ENCODE measurements at regions not wholly inside any gene's neighbourhood (a gene's known extent, or its start where the extent isn't known, plus 50 kb on each side); places are given as distances from the start of the nearest gene placed in this dataset.

DNA sequence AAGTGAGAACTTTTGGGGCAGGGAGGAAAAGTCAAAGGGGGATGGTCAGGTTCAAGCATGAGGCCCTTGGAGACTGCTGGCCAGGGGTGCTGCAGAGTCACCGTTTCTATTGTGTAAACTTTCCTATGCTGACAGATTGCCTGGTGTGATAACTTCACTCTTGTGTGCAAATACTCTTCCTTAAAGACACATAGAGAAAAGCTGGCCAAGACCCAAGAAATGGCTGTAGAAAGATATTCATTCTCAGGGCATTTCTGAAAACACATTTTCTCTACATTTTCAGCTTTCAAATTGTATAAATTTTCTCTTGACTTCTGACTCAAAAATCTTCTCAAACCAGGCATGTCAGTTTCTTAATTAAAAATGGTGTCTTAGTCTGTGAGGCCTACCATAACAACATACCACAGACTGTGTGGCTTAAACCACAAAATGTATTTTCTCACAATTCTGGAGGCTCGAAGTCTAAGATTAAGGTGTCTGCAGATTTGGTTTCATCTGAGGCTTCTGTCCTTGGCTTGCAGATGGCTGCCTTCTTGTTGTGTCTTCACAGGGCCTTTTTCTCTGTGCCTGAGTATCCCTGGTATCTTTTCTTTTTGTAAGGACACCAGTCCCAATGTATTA, 304.5 kb downstream of the KCNRG start:
- DNase-seq (ENCODE audit: low read depth in 2 of 2) = no peak

DNA sequence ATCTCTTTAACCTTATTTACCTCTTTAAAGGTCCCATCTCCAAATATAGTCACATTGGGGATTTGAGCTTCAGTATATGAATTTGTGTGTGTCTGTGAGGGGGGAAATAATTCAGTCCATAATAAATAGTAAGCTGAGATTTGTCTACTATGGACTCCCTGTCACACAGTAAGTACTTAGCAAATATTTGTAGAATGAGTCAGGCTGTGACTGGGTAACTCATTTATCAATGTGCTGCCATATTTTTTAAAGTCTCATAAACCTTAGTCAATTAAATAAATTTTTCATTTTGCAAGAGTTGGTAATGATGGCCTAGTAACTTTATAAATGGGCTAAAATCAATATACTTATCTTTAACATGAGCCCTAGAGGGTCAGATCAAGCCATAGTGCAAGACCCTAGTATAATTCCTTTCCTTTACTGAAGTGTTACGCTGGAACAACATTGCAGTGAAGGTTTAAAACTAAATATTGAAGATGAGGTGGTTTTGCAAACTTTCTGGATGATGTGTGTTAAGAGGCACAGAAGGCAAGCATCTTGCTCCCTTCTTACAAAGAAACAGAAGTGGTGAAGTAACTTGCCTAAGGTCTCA, 305.1 kb downstream of the KCNRG start:
- no peak for DNase-seq (ENCODE audit: low read depth in 2 of 2)

DNA sequence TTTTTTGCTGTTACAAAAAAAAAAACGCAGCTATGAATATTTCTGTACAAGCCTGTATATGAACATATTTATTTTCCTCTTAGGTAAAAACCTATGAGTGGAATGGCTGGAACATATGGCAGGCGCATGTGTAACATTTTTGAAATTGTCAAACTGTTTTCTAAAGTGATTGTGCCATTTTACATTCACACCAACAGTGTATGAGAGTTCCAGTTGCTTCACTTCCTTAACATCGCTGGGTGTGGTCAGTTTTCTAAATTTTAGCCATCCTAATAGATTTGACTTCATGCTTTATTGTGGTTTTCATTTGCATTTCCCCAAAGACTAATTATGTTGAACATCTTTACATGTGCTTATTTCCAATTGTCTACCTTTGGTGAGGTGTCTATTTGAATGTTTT, 306.8 kb downstream of the KCNRG start:
- DNase-seq (ENCODE audit: low read depth in 2 of 2) = no peak

DNA sequence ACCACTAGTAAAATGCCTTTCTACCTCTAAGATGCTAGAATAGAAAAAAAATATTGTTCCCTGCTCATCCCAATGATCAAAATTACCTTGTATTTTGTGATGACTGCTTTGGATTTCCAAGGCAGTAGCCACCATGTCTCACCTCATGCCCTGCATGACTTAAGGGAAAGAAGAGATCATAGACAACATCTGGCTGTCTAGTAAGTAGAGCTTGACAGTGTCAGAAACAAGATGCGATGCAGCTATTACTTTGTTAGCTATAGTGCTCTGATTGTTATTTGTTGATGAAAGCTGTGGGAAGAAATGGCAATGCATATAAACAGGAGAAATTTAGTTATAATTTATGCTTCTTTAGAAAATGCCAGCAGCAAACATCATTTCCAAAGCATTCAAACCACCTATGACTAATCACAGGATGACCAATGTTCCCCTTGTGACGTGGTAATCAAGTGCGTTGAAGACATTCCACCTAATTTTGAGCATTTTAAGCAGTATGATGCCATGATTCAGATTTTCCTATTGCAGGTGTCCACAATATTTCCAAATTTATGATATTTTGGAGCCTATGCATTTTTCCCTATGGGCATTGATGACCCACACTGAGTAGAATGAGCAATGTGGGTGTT, 308.3 kb downstream of the KCNRG start:
- DNase-seq (ENCODE audit: low read depth in 2 of 2) = no peak

DNA sequence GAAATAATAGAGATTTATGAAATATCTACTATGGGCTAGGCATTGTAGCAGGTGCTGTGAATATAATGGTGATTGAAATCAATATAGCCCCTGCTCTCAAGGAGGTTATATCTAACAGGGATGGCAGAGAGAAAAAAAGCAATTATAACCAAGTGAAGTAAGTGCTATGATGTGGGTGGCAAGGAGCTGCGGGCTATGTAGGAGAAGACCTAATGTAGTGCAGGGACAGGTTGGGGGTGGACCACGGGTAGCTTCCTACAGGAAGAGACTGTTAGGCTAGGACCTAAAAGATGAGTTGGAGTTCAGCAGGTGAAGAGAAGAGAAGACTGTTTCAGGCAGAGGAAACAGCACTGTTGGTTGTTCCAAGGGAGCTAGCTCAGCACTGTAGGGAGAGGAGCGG, 311.0 kb downstream of the KCNRG start:
- DNase-seq (ENCODE audit: low read depth in 2 of 2) = no peak

DNA sequence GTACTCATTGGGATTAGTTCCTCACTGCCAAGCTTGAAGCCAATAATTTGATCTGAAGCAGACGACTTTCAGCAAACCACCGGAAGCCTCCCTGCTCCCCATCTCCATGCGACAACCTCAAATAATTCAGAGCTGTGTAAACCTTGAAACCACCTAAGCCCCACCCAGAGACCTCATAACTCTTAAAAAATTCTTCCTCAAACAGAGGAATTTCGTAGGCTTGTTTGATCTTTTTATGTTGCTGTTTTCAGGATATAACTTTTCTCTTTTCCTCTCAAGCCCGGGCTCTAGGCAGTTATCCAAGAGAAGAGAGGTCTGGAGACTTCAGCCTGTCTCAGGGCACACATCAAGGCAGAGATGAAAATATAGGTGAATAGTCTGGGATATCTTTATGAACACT, 311.6 kb downstream of the KCNRG start:
- no peak for DNase-seq (ENCODE audit: low read depth in 2 of 2)

DNA sequence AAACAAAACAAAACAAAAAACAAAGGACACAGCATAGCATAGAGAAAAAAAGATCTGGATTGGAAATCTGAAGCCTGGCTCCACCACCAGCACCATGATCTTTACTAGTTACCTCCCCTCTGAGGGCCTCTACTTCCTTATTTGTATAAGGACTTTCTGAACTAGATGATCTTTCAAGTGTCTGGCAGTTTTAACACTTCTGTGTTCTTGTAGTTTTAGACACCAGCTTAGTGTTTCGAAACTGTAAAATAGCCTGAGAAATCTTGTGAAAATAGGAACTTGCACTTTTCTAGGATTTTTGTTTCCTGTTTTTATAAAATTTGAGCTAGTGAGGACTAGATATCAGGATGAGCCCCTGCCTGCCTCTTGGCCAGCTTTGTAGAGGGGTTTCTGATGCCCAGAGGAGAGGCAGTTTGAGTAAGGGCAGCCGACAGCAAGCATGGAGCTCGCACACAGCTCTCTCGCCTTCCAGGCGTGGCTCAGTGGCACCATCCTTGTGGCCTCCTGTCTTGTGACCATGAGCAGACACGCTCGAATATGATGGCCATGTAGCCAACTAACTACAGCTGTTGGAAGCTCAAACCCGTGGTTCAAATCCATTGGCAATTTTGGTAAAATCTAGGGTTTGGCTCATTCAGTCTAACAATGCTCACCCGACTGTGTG, 319.0 kb downstream of the KCNRG start:
- no peak for DNase-seq (ENCODE audit: low read depth in 2 of 2)

DNA sequence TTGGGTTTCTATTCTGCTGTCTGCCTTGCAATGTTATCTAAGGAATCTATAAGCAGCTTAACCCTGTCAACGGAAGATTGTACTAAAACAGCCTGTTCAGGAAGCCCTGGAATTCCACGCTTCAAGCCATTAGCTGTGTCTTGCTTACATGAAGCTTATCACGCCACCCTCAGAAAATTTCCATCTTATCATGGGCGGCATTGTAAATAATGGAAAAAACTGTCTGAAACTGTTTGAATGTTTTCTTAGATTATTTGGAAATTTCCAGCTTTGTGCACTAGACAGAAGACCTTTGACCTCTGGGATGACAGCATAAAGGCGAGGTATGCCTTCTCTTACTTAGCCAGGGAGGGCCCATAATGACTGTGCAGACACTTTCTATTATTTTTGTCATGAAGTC, 319.7 kb downstream of the KCNRG start:
- no peak for DNase-seq (ENCODE audit: low read depth in 2 of 2)

DNA sequence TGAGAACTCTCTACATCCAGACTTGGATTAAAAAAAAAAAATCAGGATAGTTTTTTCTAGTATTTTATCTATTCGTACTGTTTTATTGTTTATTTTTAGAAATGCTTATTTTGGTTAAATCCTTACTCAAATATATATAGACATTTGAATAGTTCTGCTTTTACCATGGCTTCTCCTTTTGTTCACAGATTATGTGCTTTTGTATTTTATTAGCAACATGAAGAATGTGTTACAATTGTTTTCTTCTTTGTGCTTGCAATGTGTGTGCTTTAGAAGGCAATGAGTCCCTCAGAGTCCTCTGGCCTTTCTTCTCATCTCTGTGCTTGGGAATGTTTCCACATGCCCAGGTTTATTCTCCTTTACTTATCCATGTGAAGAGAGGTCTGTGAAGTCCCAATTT, 324.0 kb downstream of the KCNRG start:
- no peak for DNase-seq (ENCODE audit: low read depth in 2 of 2)

DNA sequence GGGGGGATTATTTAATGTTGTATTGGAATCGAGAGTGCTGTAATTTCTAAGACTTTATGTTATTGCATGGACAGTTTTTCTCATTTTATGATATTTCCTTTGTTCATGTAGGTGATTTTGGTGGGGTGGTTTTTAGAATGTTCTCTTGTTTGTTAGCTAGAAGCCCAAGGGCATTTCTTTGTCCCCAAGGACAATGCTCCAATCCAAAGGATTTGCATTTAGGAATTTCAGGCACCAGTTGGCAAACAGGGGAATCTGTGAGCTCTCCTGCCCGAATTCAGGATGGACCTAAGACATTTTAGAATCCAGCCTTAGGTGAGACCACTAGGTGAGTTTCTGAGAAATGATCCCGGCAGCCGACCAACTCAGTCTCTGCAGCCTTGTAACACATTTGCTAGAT, 324.9 kb downstream of the KCNRG start:
- no peak for DNase-seq (ENCODE audit: low read depth in 2 of 2)

DNA sequence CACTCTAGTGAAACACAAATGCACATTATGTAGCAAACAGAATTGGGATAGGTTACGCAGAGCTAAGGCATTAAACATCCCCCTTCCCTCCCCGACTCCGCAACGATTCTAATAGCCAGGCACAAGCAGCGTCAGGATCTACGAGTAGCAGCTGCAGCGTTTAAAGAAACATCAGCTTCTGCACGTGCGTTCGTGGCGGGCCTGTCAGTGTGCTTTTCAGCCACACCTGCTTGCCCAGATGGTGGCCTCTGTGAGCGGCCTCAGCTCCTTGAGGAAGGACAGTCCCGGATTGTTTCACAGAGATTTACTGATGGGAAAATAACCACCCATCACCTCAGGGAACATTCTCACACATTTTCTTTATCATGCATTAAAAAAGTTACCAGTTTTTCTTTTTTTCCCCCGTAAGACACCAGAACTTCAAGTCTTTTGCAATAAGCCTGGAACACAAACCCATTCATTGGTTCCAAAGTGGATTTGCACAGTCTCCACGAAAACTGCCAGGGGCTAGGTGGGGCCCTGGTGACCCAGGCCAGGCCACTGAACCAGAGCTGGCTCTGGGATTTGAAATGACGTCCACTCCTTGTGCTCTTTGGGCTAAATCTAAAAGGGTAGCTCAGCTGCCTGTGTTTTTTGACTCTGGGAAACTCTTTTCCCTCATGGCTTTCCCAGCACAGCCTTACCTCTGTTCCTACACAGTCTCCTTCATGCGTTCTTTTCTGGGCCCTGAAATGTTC, 325.5 kb downstream of the KCNRG start:
- no peak for DNase-seq (ENCODE audit: low read depth in 2 of 2)

DNA sequence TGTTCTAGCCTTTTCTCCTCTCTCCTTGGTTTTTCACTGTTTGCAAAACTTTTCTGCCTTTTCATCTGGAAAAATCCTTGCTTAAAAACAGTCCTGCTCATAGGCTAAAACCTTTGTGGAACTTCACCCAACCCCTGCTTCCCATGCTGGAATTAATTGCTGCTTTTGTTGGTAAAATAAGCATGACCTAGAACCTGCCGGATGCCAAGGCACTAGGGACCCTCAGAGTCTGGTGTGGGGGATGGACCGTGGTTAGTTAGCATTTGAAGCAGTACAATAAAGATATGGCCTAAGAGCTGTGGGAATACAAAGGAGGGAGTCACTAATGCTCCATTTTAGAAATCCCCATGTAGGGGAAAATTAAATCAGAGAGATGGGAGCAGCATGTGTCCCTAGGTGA, 326.3 kb downstream of the KCNRG start:
- no peak for DNase-seq (ENCODE audit: low read depth in 2 of 2)

DNA sequence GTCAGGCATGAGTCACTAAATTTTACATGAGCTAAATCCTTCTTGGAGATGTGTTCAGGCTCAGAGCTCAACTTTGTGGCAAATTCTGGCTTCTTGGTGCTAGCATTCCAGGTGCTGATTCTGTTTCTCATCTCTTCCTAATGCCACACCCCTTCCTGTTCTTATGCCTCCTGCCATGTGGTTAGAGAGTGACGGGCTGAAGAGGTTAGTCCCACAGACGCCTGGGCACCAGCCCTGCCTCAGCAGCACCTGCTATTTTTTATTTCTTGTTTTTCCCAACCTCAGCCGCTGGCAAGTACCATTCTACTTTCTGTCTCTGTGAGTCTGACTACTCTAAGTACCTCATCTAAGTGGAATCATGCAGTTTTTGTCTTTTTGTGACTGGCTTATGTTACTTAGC, 329.5 kb downstream of the KCNRG start:
- no peak for DNase-seq (ENCODE audit: low read depth in 2 of 2)

DNA sequence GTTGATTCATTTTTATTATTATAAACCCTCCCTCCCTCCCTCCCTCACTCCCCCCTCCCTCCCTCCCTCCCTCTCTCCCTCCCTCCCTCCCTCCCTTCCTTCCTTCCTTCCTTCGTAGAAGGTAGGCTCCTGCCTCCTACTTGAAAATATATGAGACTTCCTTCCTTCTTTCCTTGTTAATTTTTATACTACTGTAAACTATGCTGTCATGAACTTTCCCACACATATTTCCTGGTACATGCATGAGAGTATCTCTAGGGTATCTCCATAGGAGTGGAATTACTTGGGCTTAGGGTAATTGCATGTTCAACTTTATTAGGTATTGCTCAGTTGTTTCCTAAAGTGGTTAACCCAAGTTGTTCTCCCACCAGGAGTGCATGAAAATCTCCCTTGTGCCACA, 330.6 kb downstream of the KCNRG start:
- DNase-seq (ENCODE audit: low read depth in 2 of 2) = no peak

DNA sequence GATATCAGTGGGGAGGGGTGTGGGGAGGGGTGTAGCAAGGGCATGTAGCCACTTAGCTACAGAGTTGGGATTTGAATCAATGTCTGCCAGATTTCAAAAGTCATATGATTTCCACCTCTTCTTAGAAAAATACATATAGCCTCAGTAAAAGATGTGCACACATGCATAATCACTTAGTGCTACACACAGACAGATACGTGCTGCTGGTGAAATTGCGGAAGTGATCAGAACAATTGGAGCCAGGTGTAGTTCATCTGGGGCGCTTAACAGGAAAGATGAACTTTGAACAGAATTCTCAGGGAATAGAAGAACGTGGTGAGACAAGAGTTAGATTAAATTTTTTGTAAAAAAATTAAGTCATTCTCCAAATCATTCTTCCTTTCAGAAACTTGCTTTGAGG, 333.1 kb downstream of the KCNRG start:
- no peak for DNase-seq (ENCODE audit: low read depth in 2 of 2)

DNA sequence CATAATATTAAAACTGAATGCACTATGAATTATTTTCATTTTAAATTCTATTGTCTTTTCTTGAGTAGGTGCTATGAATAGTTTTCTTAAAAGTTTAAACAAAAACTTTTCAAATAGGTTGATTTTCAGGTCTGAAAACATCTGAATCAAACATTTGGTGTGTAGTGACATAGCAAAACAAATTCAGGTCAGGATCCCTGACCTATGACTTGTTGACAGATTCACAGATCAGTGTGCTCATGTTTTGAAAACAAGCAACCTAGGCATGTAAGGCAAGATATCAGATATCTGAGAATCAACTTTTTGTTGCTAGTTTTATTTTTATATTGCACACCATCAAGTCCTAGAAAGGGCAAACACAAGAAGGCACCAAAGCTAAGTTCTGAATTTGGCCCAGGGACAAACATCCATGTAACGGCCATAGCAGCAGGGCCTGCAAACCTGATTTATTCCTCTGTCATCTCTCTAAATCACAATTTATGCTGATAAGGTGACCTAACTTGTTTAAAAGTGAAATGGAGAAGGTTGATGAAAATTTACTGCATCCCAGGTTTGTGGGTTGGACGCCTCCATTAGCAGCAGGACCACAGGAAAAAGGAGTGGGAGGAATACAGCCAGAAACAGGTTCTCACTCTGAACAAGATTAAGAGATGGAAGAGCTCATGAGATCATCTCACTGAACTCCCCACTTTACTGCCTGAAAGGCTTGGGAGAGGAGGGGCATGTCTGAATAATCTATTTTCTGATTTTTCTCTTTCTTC, 337.7 kb downstream of the KCNRG start:
- no peak for DNase-seq (ENCODE audit: low read depth in 2 of 2)

DNA sequence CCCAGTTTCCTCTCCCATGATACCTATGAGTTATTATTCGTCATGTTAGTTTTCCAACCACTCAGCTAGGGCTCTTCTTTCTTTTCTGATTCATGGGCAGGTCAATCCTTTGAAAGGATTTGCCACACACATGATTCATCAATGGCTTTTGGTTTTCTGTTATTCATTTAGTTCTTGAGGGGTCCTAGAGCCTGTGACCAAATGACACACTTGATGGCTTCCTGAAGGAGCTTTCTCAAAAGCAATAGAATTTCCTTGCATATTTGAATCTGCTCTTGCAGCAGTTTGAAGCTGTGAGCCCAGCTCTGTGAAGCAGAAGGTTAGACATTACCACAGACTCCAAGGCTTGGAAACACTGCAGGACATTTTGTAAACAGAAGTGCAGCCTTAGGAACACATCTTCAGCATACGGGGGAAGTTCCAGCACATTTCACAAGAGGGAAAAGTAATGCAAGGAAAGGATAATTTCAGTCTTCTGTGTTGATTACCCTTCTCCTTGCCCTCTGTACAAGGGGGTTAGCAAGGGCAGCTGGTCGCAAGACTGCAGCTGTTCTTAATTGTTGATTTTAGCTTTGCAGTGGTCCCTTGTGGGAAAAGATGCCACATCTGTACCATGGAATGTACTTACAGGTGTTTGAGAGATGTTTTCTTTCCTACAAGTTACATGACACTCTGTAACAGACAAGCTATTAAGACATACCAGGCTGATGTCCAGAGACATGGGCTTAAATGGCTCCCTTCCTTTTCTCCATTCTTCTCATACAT, 338.6 kb downstream of the KCNRG start:
- DNase-seq (ENCODE audit: low read depth in 2 of 2) = no peak

DNA sequence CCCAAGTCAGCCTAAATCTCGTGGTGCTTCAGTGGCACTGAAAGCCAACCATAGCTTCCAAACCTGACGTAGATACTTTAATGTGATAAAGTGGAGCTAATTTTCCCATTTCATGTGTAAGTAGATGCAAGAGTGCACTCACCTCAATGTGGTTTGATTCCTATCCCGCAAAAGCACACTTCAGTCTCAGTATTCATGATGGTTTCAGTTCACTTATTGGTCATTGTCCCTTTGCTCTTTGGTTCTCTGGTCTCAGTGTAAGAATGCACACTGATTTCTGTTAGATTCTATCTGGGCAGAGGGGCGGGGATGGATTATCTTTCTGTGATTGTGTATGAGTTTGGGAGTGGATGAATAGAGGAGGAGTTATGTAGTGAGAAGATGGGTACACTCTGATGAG, 340.6 kb downstream of the KCNRG start:
- no peak for DNase-seq (ENCODE audit: low read depth in 2 of 2)

DNA sequence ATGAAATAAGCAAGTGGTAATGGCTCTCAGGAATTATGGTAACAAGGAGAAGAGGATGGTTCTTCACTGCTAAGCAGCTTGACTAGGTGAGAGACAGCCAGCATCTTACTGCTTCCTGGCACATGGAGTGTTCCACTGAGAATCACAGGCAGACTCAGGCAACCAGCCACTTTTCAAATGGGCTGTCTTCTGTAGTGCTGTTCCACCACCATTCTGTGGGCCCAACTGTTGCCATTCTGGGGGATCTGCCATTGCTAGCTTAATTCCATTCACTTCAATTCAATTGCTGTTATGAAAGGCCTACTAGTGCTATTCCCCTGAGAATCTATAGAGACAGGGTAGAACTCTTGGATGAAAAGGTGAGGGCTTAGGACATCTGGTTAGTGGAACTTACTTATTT, 341.9 kb downstream of the KCNRG start:
- DNase-seq (ENCODE audit: low read depth in 2 of 2) = no peak

DNA sequence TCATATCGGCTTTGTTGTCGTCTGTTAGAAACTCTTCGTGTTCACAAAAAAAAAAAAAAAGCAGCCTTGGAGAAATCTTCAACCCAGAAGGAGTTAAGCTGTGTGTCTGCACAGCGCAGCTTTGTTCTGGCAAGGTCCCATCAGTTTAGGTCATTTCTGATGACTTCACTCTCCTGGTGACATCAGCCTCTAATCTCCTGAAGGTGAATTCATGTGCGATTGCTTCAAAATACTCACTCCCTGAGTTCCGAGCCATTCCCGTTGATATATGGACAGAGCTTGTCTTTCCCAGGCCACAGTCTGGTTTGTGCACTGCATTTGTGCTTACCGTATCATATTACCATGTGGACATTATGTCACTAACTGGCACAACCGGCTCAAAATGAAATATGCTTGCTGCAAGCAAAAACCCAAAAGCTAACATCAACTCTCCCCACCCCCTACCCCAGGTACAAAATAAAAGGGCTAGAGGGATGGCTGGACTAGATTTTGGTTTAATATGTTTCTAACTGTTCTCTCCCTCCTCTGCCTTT, 342.4 kb downstream of the KCNRG start:
- no peak for DNase-seq (ENCODE audit: low read depth in 2 of 2)
